ENCODE measurements at regions not wholly inside any gene's neighbourhood (a gene's known extent, or its start where the extent isn't known, plus 50 kb on each side); places are given as distances from the start of the nearest gene placed in this dataset.
A peak's percentile ranks its signal among the peaks of the same experiment; 100 is the strongest.

DNA sequence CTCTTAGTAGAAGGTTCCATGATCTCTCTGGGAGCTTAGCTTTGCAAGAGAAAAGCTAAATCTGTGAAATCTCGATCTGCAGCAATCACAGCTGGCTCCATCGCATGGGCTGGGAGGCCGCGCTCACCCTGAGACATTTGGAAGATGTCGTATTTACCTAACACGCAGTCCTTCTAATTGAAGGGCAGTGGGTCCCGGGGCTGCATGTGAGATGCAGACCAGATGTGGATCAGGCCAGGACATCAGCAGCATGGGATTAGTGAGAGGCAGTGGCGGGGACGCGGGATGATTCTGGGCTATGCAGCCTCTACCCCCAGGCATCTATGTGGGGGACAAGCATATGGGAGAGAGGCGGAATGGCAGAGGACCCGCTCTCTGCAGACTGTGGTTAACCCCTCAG lies 312.4 kb upstream of the RTL1 start:
- DNase-seq (ENCODE audit: low spot score), result no peak

DNA sequence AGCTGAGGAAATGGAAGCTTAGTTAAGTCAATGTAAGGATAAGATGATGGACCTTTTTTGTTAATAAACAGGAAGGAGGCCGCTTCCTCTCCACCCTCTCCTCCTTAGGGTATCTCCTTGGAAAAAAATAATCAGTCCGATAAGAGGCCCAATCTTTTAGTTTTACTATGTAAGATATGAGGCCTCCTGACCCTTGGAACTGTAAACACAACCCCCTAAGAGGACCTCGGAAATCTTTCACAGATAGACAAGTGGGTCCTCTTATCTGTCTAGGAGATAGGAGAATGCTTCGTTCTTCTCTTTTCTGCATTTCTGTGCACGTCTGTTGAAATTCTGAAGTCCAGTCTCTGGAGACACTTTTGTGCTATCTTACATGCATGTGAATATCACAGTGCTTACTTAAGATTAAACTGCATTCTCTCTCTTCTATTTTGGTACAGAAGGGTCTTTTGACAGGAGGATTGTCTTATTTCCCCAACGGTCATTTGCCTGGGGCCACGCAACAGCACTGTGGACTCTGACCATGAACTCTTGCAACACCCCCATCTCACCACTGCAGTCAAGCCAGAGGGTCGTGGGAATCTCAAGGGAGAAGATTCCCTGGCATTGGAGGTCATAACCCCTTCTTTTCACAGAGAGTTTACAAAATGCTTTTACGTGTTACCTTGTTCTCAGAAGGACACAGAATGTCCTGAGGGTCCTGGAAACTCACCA lies 313.0 kb upstream of the RTL1 start:
- DNase-seq (ENCODE audit: low spot score), result no peak

DNA sequence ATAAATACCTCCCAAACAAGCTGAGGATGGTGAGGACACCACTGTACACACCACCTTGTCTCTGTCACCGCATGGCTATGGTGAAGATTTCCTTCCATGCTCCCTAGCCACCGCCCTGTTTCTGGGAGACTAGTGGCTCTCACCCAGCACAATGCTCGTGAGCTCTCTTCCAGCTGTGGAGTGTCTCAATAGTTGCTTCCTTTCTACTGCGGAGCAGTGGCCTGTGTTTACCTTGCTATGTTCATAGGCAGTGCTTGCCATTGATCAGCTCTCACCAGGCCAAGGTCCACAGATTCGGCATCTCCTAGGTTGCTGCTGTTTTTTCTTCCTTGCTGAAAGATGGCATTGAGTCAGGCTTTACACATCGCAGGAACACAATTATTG lies 313.6 kb upstream of the RTL1 start:
- no peak for DNase-seq (ENCODE audit: low spot score)

DNA sequence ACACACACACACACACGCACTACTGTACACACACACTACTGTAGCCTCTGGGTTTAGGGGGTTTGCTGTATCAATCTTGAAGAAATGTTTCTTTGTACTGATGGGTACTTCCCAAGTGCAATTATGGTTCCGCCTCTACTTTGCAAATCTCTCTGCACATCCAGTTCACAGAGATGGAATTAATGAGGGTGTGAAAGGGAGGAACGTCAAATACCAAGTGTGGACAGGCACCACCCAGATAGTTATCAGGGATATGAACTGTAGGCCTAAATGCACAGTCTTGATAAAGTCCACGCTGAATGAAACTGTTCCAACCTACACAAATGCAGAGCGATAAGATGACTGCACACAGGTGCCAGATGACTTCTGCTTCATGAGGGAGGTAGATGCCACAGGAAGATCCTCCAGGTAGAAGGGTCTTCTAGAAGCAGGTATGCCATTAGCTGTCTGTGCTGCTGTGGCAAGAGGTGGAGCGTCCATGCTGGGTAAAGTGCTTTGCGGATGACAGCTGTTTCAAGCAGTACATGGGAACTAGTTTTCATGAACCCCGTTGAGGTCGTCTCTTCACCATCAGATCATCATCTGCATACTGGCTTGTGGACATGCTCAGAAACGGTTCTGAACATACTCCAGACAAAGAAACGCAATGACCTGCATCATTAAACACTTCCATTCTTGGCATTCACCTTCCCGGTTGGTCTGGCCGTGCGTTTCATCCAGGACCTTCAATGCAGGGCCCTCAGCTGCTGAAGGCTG lies 314.3 kb upstream of the RTL1 start:
- no peak for DNase-seq (ENCODE audit: low spot score)

DNA sequence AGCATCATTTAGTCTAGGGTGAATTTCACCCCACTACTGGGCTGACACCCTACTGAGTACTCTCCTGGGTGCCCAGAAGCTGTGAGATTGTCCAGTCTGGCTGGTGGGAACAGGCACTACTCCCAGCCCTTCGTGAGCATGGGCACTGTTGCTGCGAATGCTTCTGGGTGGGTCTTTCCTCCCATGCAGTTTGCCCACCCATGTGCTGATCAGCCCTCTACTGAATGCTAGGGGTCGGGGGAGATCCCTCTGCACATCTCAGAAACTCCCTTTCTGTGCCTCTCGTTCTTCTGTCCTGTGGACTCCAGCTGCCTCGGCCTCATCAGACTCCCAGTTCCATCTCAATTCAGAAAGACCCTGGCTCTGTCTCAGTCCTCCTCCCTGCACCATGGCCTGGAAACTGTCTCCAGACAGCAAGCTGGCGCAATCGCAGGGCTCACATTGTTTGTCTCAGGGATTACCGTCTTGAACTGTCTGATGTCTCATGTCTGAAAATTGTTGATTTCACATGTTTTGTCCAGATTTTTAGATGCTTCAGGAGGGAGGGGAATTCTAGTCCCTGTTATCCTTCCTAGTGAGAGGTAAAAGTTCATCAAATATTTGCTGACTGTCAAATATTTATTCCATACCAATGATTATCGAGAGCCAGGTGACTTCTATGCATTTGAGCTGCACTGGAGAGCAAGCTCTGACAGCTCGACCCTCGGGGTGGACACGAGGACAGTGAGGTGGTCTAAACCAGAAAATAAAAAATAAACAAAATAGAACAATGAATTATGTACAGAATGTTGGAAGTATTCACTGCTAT lies 316.6 kb upstream of the RTL1 start:
- DNase-seq (ENCODE audit: low spot score), result no peak

DNA sequence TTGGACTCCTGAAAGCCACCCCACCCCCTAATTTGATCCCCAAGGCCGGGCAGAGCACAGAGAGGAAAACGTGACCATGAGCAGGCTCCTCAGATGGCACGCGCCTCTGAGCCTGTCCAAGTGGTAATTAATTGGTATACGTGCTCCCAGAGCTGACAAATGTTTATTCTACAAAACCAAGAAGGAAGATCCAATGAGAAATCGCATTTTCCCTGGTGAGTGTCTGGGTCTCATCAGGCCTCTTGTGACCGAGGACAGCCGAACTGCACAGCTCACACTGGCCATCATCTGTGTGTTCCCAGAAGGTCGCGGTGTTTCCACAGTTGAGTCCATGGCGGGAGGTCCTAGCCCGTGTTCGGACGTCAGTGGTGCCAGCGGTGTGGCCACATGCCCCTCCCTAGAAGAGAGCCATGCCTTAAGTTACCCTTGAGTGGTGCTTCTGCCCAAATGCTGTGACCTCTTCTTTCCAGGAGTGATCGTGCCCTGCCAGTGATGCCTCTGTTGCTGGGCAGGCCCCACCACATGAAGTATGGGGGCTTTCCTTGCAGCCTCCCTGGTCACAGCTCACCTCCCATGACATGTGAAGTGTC lies 317.5 kb upstream of the RTL1 start:
- DNase-seq (ENCODE audit: low spot score), result peak; percentile 8

DNA sequence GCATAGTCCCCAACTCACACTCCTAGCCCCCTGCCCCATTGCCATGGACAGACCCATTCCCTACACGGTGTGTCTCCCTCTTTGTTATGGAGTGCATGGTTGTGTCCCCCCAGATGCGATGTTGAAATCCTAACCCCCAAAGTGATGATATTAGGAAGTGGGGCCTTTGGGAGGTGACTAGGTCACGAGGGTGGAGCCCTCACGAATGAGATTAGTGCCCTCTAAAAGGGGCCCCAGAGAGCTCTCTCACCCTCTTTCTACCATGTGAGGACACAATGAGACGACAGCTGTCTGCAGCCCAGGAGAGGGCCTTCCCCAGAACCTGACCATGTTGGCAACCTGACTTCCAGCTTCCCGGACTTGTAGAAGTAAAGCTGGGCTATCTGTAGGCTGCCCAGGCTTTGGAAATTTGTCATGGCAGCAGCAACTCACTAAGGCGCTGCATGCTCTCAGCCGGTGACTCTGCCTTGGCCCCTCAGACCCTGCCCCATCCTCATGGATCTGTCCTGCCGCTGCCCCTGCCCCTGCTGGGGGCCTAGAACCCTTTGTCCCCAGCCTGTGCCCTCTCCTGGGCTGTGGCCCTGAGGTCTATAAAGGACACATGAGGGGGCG lies 318.1 kb upstream of the RTL1 start:
- peak; percentile 12 for DNase-seq (ENCODE audit: low spot score)

DNA sequence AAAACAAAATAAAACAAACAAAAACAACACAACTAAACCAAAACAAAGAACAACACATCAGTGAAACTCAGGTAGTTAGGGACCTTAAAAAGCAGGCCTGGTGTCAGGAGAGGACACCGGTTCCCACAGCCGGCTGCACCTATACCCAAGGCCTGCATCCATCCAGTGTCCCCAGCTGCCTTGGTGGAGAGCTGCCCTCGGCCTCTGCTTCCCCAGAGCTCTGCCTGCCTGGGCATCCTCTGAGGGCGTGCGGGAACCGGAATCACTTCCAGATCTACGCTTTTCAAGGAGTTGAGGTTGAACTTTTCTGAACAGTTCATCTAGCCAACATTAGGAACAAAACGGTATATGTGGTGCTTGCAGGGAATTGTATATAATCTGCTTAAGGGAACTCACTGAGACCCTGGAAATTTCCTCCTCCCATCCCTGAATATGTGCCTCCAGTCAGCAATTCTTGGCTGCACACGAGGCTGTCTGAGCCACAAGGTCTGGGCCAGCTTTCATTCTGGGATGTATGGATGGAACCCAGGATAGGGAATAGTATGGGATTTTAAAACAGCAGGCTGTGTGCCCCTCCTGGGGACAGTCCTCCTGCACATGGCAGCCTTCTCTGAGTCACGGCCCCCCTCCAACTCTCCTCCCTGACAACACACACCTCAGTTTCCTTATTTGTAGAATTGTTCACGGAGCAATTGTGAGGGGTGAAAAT lies 319.0 kb upstream of the RTL1 start:
- DNase-seq (ENCODE audit: low spot score), result peak; percentile 15

DNA sequence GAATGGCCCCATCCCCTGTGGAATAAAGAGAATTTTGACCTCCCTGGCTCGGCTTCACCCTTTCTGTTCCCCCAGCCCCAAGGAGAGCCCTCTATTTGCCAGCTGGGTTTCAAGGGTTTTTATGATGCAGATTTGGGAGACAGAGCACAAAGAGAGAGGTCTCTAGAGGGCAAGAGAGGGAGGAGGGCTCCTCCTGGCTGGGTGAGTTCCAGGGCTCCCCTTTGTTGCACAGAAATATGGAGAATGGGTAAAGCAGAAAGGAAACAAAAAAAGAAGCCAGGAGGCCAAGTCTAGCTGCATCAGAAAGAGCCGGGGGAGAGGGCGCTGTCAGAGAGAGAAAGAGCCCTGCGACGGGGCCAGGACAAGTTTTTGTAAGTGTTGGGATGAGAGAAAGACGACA lies 319.6 kb upstream of the RTL1 start:
- DNase-seq (ENCODE audit: low spot score), result no peak

DNA sequence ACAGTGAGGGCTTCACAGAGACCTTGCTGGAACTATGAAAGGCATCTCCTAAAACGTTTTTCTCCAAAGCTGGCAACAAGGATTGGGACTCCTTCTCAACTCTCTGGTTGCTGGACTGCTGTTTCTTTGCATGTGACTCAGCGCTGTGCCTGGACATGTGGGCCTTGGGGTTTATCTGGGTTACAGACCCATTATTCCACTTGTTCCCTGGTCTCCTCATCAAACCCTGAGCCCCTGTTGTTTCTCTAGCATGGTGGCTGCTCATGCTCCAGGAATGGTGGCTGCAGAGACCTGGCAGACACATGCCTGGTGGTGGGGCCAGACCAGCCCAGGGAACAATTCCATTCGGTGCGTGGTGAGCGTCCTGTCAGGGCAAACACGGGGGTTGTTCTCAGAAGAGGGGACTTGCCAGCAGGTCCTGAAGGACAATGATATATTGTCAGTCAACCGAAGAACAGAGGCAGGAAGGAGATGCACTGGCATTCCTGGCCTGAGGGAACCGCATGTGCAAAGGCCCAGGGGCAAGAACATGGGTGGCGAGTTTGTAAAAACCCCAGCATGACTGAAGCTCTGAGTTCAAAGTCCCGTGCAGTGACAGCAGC lies 320.1 kb upstream of the RTL1 start:
- peak; percentile 10 for DNase-seq (ENCODE audit: low spot score)

DNA sequence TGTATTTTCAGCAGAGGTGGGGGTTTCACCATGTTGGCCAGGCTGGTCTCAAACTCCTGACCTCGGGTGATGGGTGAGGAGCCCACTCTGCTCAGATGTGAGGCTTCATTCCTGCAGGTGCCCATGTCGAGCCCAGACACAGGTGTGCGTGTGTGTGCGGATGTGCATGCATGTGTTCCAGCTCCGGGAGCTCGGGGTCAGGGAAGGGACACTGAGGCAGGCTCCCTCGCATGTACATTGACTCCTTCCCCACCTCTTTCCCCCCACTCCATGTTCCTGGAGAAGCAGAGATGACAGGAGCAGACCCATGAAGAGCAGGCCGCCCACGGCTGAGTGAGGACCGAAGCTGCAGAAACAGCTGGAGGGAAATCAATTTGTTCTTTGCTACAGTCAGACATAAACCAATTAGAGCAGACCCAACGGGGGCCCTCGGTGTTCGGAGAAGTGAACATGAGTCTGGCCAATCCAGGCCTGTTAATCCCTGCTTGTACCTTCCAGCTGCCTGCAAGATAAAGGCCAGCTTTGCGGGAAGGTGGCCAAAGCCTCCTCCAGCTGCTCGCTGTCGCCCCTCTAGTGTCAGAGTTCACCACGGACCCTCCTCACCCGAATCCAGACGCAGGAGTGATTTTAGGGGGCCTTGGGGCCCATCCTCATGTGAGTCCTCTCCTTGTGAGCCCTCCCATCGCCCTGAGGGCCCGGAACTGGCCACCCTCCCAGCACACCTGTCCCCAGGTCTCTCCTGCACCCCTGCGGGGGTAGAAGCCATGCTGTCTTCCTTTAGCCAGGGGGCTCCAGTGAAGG lies 321.0 kb upstream of the RTL1 start:
- peak; percentile 12 for DNase-seq (ENCODE audit: low spot score)

DNA sequence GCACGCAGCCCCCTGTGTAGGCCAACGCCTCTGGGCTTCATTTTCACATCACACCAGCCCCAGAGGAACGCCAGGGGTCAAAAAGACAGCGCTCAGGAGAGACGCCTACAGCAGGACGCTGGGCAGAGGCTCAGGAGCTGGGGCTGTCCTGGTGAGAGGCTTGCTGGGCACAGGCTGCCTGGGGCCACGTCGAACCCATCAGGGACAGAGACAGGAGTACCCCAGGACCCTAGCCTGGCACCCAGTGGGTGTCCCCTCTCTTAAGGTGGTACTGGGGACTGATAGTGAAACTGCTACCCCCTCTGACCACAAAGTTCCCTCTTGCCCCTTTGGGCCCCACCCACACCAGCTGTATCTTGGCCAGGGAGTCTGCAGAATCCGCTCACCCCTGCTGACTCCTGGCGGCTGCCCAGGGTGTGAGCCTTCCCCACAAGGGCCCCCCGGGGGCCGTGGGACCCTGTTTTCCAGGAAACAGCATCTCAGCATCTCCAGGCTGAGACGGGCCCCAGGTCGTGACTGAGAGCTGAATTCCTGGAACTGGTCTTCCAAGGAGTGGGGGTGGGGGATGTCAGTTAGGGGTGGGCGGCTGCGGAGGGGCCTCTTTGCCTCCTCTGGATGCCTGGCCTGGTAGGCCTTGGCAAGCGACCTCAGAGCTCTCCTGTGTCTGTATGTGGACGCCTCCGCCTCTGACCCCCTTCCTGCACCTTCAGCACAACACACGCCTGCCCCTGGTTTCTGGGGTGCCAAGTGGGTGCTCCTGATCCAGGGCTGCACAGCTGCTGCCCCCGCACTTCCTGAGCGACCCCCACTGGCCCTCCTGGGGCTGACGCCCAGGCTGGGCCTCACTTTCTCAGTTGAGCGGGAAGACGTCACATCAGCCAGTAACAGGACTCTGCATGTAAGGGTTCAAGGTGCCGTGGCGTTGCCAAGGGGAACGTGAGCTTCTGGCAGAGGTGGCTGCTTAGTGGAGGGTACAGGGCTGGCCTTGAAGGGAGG lies 321.9 kb upstream of the RTL1 start:
- DNase-seq (ENCODE audit: low spot score), result peak; percentile 14

DNA sequence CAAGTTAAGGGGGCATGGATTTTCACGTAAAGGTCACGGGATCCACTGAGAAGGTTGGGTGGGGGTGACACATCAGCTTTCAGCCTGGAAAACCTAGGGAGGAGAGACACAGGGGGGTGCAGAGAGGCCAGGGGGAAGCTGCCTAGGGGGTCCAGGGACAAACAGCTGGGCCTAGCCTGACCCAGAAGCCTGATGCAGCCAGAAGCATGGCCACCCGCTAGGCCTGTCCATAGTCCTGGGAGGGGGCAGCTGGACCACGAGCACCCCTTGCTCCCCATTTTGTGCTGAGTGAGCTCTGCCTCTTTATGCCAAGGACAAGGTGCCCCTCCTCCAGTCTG lies 322.7 kb upstream of the RTL1 start:
- peak; percentile 10 for DNase-seq (ENCODE audit: low spot score)

DNA sequence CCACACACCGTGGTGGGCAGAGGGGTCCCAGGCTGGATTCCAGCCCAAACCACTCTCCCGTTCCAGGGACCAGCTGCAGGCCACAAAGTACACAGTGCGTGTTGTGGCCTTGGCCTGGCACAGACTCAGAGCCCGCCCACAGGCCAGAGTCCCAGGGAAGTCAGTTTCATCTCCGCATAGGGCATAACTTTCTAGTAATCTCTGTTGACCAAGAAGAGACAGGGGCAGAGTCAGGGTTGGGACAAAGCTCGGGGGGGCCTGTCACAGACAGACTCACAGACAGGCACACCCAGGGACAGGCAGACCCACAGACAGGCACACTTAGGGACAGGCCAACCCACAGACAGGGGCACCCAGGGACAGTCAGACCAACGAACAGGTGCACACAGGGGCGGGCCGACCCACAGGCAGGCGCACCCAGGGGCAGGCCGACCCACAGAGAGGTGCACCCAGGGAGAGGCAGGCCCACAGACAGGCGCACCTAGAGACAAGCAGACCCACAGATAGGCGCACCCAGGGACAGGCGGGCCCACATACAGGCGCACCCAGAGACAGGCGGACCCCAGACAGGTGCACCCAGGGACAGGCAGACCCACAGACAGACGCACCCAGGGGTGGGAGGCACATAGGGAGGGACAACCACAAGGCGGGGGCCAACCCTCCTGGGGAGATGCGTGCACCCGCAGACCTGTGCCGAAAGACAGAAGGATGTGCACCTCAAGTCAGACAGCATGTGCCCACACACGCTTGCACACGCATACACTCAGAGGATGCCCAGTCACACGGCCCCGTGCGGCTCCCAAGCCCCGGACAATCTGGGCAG lies 323.3 kb upstream of the RTL1 start:
- DNase-seq (ENCODE audit: low spot score), result peak; percentile 21

DNA sequence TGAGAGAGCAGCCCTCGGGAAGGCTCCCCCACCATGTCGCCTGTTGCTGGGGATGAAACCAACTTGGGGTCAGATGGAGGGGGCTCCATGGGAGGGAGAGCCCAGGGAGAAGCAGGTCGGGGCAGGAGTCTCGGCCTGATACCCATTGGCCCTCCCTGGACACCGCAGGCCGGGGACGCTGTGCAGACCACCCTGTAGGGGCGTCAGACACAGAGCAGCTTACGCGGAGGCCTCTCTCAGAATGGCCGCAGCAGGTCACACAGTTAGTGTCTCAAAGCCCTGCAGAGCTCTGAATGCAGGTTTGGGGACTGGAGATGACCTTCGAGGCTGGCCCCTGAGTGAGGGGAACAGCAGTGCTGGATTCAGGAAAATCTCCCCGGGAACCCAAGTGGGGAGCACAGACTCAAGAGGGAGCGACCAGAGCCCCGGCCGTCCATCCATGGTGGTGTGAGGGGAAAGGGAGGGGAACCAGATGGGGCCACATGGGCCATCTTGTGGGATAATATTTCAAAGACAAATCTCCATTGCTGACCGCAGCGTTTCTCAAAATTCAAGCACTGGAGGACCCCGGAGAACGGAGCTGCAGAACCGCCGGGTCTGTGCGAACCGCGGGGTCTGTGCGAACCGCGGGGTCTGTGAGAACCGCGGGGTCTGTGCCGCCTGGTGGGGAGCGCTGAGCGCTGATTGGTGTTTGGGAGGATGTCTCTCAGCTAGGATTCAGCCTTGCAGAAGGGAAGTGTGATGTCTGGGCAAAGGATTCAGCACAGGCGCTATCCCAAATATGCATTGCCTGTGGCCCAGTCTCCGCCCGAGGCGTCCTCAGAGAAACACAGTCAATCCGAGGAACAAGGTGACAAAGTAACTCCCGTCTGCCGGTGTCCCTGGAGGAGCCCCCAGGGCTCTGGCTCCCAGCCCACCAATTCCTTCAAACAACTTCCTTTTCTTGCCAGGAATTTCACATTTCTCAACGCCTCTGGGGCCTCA lies 324.4 kb upstream of the RTL1 start:
- DNase-seq (ENCODE audit: low spot score), result no peak

DNA sequence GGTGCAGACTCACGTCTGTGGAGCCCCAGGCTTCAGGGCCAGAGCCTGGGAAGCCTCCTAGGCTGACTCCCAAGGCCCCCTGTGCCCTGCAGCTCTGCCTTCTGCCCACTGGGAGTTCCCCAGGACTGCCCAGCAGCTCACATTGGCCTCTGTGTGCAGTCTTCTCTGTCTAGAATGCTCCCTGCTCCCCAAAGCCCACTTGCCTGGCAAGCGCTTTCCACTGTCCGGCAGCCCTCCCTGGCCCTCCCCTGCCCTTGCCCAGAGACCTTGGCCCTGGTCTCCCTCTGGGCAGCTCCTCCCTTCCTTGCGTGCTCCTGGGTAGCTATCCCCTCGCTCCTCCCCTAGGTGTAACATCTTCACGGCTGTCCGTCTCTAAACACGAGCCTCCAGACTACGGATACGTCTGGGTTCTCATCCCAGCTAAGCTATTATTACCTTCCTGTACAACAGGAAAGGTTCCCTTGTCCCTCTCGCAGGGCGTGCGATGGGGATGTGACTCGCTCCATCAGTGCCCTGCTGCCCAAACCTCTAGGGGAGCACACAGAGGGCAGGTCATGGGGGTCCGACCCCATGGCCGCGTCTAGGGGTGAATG lies 325.5 kb upstream of the RTL1 start:
- DNase-seq (ENCODE audit: low spot score), result peak; percentile 30

DNA sequence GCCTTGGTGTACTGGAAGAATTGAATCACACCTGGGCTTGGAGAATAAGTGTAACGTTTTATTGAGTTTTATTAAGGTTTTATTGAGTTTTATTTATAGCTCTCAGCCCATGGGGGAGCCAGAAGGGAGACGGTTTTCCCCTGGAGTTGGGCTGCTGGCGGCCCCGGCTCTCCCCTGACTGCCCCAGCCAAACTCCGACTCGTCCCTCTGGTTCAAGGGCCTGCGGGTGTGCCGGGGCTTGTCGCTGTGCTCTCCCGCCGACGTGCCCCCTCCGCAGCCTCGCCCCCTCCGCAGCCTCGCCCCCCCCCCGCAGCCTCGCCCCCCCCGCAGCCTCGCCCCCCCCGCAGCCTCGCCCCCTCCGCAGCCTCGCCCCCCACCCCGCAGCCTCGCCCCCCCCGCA lies 326.1 kb upstream of the RTL1 start:
- DNase-seq (ENCODE audit: low spot score), result no peak

Measured in D341Med (cell line).